GM12878 (cell line): ENCODE measurements at regions not wholly inside any gene's neighbourhood (a gene's known extent, or its start where the extent isn't known, plus 50 kb on each side); places are given as distances from the start of the nearest gene placed in this dataset.

Source experiments
- ATAC-seq: fragments of 200-7000 bp; cut with Tn5 transposase; 3 replicates; pipeline ENCODE4 v1.9.1; 2020; ENCODE audit warnings: mild to moderate bottlenecking, moderate library complexity
- BruUV-seq: library from RNA; stranded (reverse); fragments of 400-500 nt; replicated peaks from 2 replicates; lab custom pipeline; 2021; lab: Mats Ljungman, UMichigan
- CTCF ChIA-PET: fragments of 300-600 bp; sonication (Branson Sonifier 250); formaldehyde crosslinking; extraction: SDS; loops from one replicate; lab custom pipeline; 2021; ENCODE audit warnings: inconsistent platforms; lab: Yijun Ruan, JAX
- POLR2A ChIA-PET: fragments of 350-600 bp; formaldehyde crosslinking; extraction: SDS; loops from one replicate; lab custom pipeline; 2021; ENCODE audit warnings: inconsistent platforms; lab: Charles Lee
- RAD21 ChIA-PET: fragments of 300-600 bp; sonication (Branson Sonifier 250); formaldehyde crosslinking; loops from one replicate; lab custom pipeline; 2023; ENCODE audit warnings: antibody characterized with exemption; ENCODE audit not compliant: unreplicated experiment; lab: Charles Lee
- SMC1A ChIA-PET: fragments of 300-600 bp; sonication (Branson Sonifier 250); formaldehyde crosslinking; loops from one replicate; lab custom pipeline; 2023; ENCODE audit not compliant: unreplicated experiment, uncharacterized antibody; lab: Charles Lee
- DNase-seq: peaks from one replicate; pipeline ENCODE4 v3.0.0-alpha.2; 2011; ENCODE audit warnings: low read depth, low spot score
- FAIRE-seq: peaks from 3 replicates; lab custom pipeline; 2011; peaks lifted over from hg19 to GRCh38; lab: Jason Lieb, UNC
- H2AFZ ChIP-seq: 2 replicates; pipeline ENCODE4 v1.6.0; 2011; ENCODE audit warnings: low read depth, low read length, control low read depth; ENCODE audit not compliant: control insufficient read depth
- H3K27ac ChIP-seq: 2 replicates; pipeline ENCODE4 v1.5.1; 2011; ENCODE audit warnings: control low read depth; ENCODE audit not compliant: control insufficient read depth, insufficient read depth
- H3K27me3 ChIP-seq, 2 experiments: replicated peaks in 1 of 2; 2 replicates each; pipeline versions ENCODE4 v1.6.0 to v1.6.1; 2011; ENCODE audit warnings: low read length in 1 of 2; ENCODE audit not compliant: control insufficient read depth in 2 of 2, insufficient read depth in 2 of 2
- H3K36me3 ChIP-seq, 2 experiments: 2 replicates each; pipeline ENCODE4 v1.5.1; 2011; ENCODE audit warnings: low read length in 1 of 2; ENCODE audit not compliant: control insufficient read depth in 2 of 2, insufficient read depth in 2 of 2
- H3K4me1 ChIP-seq: 2 replicates; pipeline ENCODE4 v1.6.1; 2011; ENCODE audit warnings: mild to moderate bottlenecking, low read length, moderate library complexity, mixed read lengths; ENCODE audit not compliant: control insufficient read depth, insufficient read depth
- H3K4me2 ChIP-seq: 2 replicates; pipeline ENCODE4 v1.6.0; 2011; ENCODE audit warnings: control low read depth; ENCODE audit not compliant: control insufficient read depth, insufficient read depth
- H3K4me3 ChIP-seq: fragments of 200-600 bp; sonication (generic); 2 replicates; pipeline ENCODE4 v1.5.1; 2016
- H3K79me2 ChIP-seq: 2 replicates; pipeline ENCODE4 v1.6.0; 2011; ENCODE audit warnings: low read length; ENCODE audit not compliant: control insufficient read depth, insufficient read depth
- H3K9ac ChIP-seq: 2 replicates; pipeline ENCODE4 v1.8.0; 2011; ENCODE audit warnings: low read length, control low read depth, mixed read lengths; ENCODE audit not compliant: control insufficient read depth, insufficient read depth
- H3K9me3 ChIP-seq: replicated peaks from 3 replicates; pipeline ENCODE4 v1.5.1; 2011; ENCODE audit warnings: mild to moderate bottlenecking, low read length; ENCODE audit not compliant: control insufficient read depth, insufficient read depth
- H4K20me1 ChIP-seq: 2 replicates; pipeline ENCODE4 v1.6.0; 2011; ENCODE audit not compliant: control insufficient read depth, insufficient read depth
- CBFB ChIP-seq: IDR thresholded peaks from 2 replicates; pipeline ENCODE4 v1.6.1; 2016; ENCODE audit warnings: antibody characterized with exemption, low read depth
- CEBPB ChIP-seq, 2 experiments: fragments of 150-350 bp in 1 of 2; IDR thresholded peaks; 2 replicates each; pipeline ENCODE4 v1.6.1; 2012 to 2014; ENCODE audit warnings: low read depth in 2 of 2, low read length in 2 of 2, borderline replicate concordance in 1 of 2, inconsistent platforms in 1 of 2
- GATAD2B ChIP-seq: fragments of 450-650 bp; conservative IDR thresholded peaks from 2 replicates; pipeline ENCODE4 v1.6.1; 2017; ENCODE audit warnings: low read depth, mild to moderate bottlenecking, moderate library complexity
- HDAC2 ChIP-seq: fragments of 200-600 bp; sonication (generic); IDR thresholded peaks from 2 replicates; pipeline ENCODE4 v1.6.1; 2017
- HDGF ChIP-seq: fragments of 450-650 bp; IDR thresholded peaks from 2 replicates; pipeline ENCODE4 v1.6.1; 2016; ENCODE audit warnings: antibody characterized with exemption
- NFIC ChIP-seq: IDR thresholded peaks from 2 replicates; pipeline ENCODE4 v1.6.1; 2012; ENCODE audit warnings: low read depth, mild to moderate bottlenecking, inconsistent platforms, low read length, moderate library complexity
- NRF1 ChIP-seq: conservative IDR thresholded peaks from 2 replicates; pipeline ENCODE4 v1.6.1; 2011; ENCODE audit warnings: mild to moderate bottlenecking, low read depth, low read length, improper control_type of control experiment
- RB1 ChIP-seq: fragments of 450-650 bp; formaldehyde crosslinking; IDR thresholded peaks from 2 replicates; pipeline ENCODE4 v1.6.1; 2017; ENCODE audit warnings: mild to moderate bottlenecking, borderline replicate concordance
- SMAD5 ChIP-seq: IDR thresholded peaks from 2 replicates; pipeline ENCODE4 v1.6.1; 2016; ENCODE audit warnings: antibody characterized with exemption, low read depth
- TCF12 ChIP-seq: IDR thresholded peaks from 2 replicates; pipeline ENCODE4 v1.6.1; 2011; ENCODE audit warnings: low read depth, mild to moderate bottlenecking, low read length
- USF1 ChIP-seq: IDR thresholded peaks from 2 replicates; pipeline ENCODE4 v1.6.1; 2011; ENCODE audit warnings: borderline replicate concordance, low read depth, mild to moderate bottlenecking, moderate library complexity, mixed read lengths, low read length; ENCODE audit not compliant: insufficient read depth; ENCODE audit errors: extremely low read length
- ZSCAN29 ChIP-seq: fragments of 450-650 bp; IDR thresholded peaks from 2 replicates; pipeline ENCODE4 v1.6.1; 2017; ENCODE audit warnings: mild to moderate bottlenecking, moderate library complexity
- WGBS: methylation state at CpG from one replicate; pipeline ENCODE4 v1.1.6; 2016; ENCODE audit warnings: low lambda C conversion rate; ENCODE audit not compliant: insufficient replicate concordance, insufficient coverage; ENCODE audit errors: missing lambda C conversion rate; 5-methylcytosine and 5-hydroxymethylcytosine counted together
- in situ Hi-C: fragments of 300-500 bp; cut with MboI; formaldehyde crosslinking; loops from 9 replicates; pipeline ENCODE4 v1.14.3; 2018; ENCODE audit warnings: mixed read lengths
- intact Hi-C: fragments of 100-400 bp; cut with micrococcal nuclease; formaldehyde crosslinking; loops from one replicate; pipeline ENCODE4 v1.14.2; 2022; ENCODE audit not compliant: unreplicated experiment
- TF ChIP-seq, protein P1 (sequence below): fragments of 150-350 bp; IDR thresholded peaks from 2 replicates; pipeline ENCODE4 v1.6.1; 2016; ENCODE audit warnings: low read depth, low read length
- TF ChIP-seq, protein P2 (sequence below): fragments of 450-650 bp; IDR thresholded peaks from 2 replicates; pipeline ENCODE4 v1.6.1; 2017; ENCODE audit warnings: antibody characterized with exemption, mild to moderate bottlenecking, moderate library complexity

DNA sequence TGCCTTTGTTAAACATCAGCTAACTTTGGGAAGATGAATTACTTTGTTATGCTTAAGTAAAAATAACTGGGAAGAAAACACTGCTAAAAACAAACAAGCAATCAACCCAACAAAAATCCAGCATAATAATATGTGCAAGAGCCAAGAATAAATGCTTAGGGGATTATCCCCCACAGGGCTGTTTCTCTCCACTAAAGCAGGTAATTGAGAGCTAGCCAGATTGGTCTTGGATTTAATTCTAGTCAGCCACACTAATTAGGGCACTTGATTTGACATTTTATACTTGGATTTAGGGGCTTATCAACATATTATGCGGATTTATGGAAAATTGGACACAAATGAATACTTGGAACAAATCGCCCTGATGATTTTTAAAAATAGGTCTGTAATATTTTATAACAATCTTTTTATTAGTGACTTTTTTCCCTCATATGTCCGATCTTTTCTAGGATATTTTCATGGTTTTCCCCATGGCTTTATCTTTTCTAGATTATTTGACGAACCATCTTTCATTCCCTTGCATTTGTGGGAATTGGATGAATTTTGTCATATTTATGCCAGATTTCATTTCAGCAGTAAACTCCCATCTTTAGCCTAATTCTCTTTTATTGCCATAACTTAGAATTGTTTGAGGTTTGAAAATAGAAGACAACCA lies 199.1 kb upstream of the NXPH2 start:
- H3K9me3 ChIP-seq = no peaks in the 10 kb centered on the region
- POLR2A ChIA-PET = no interaction called here
- H3K9ac ChIP-seq = no peak overlapping the region
- RAD21 ChIA-PET = no interaction called here
- H3K36me3 ChIP-seq = no peaks in the 10 kb centered on the region
- no peak overlapping the region for H2AFZ ChIP-seq
- no peak overlapping the region for H3K4me2 ChIP-seq
- no peaks in the 10 kb centered on the region for H4K20me1 ChIP-seq
- H3K4me3 ChIP-seq = no peak overlapping the region
- intact Hi-C loops = no loop called here
- no peak for DNase-seq
- no peak overlapping the region for H3K27ac ChIP-seq
- WGBS = 0% methylated on average over 4 of the region's 4 CpGs
- no peak for ATAC-seq
- CTCF ChIA-PET = no interaction called here
- no peak for FAIRE-seq
- H3K27me3 ChIP-seq = no peaks in the 10 kb centered on the region
- in situ Hi-C loops = no loop called here
- H3K79me2 ChIP-seq = no peaks in the 10 kb centered on the region
- SMC1A ChIA-PET = no interaction called here
- no peaks in the 10 kb centered on the region for H3K4me1 ChIP-seq
- BruUV-seq = no TSS peak
- TF ChIP-seq CBFB (no peak), HDAC2 (no peak), ZSCAN29 (no peak), USF1 (no peak), TCF12 (no peak), GATAD2B (no peak), RB1 (no peak), SMAD5 (no peak), HDGF (no peak), CEBPB (IDR thresholded peaks at IDR 0.05; ENCODE audit: borderline replicate concordance in 1 of 2, low read depth in 2 of 2, low read length in 2 of 2) (no peak), NFIC (no peak), NRF1 (no peak)
- TF ChIP-seq, protein P1, sequence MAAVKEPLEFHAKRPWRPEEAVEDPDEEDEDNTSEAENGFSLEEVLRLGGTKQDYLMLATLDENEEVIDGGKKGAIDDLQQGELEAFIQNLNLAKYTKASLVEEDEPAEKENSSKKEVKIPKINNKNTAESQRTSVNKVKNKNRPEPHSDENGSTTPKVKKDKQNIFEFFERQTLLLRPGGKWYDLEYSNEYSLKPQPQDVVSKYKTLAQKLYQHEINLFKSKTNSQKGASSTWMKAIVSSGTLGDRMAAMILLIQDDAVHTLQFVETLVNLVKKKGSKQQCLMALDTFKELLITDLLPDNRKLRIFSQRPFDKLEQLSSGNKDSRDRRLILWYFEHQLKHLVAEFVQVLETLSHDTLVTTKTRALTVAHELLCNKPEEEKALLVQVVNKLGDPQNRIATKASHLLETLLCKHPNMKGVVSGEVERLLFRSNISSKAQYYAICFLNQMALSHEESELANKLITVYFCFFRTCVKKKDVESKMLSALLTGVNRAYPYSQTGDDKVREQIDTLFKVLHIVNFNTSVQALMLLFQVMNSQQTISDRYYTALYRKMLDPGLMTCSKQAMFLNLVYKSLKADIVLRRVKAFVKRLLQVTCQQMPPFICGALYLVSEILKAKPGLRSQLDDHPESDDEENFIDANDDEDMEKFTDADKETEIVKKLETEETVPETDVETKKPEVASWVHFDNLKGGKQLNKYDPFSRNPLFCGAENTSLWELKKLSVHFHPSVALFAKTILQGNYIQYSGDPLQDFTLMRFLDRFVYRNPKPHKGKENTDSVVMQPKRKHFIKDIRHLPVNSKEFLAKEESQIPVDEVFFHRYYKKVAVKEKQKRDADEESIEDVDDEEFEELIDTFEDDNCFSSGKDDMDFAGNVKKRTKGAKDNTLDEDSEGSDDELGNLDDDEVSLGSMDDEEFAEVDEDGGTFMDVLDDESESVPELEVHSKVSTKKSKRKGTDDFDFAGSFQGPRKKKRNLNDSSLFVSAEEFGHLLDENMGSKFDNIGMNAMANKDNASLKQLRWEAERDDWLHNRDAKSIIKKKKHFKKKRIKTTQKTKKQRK = no peak
- TF ChIP-seq, protein P2, sequence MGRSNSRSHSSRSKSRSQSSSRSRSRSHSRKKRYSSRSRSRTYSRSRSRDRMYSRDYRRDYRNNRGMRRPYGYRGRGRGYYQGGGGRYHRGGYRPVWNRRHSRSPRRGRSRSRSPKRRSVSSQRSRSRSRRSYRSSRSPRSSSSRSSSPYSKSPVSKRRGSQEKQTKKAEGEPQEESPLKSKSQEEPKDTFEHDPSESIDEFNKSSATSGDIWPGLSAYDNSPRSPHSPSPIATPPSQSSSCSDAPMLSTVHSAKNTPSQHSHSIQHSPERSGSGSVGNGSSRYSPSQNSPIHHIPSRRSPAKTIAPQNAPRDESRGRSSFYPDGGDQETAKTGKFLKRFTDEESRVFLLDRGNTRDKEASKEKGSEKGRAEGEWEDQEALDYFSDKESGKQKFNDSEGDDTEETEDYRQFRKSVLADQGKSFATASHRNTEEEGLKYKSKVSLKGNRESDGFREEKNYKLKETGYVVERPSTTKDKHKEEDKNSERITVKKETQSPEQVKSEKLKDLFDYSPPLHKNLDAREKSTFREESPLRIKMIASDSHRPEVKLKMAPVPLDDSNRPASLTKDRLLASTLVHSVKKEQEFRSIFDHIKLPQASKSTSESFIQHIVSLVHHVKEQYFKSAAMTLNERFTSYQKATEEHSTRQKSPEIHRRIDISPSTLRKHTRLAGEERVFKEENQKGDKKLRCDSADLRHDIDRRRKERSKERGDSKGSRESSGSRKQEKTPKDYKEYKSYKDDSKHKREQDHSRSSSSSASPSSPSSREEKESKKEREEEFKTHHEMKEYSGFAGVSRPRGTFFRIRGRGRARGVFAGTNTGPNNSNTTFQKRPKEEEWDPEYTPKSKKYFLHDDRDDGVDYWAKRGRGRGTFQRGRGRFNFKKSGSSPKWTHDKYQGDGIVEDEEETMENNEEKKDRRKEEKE = no peak
